ENCODE measurements at regions not wholly inside any gene's neighbourhood (a gene's known extent, or its start where the extent isn't known, plus 50 kb on each side); places are given as distances from the start of the nearest gene placed in this dataset.

GRCh38 chr4:77314697-77315096 is 157.7 kb downstream of the CCNG2 start:
- TF ChIP-seq CTCF (IDR thresholded peaks at IDR 0.05 in 8 of 11, conservative IDR thresholded peaks at IDR 0.05 in 3 of 11) (no peak), POLR2A (IDR thresholded peaks at IDR 0.05) (no peak)

Data from spleen (tissue), 7 donors.